Liver (tissue), 3 donors: ENCODE measurements at regions not wholly inside any gene's neighbourhood (a gene's known extent, or its start where the extent isn't known, plus 50 kb on each side); places are given as distances from the start of the nearest gene placed in this dataset.

Experiments used
- CTCF ChIP-seq: fragments of 150-350 bp; IDR thresholded peaks from 2 replicates; pipeline ENCODE4 v1.5.1; 2017; ENCODE audit warnings: improper control_type of control experiment, low read depth, low read length; ENCODE audit not compliant: missing input control
- GABPA ChIP-seq, 2 donors: IDR thresholded peaks in 1 of 2; conservative IDR thresholded peaks in 1 of 2; 2 replicates each; pipeline ENCODE4 v1.6.1; 2016; ENCODE audit warnings: antibody characterized with exemption in 2 of 2, mild to moderate bottlenecking in 1 of 2, moderate library complexity in 1 of 2
- HNF4G ChIP-seq: IDR thresholded peaks from 2 replicates; pipeline ENCODE4 v1.6.1; 2016; ENCODE audit warnings: antibody characterized with exemption
- NR2F2 ChIP-seq: IDR thresholded peaks from 2 replicates; pipeline ENCODE4 v1.6.1; 2016; ENCODE audit warnings: antibody characterized with exemption
- RAD21 ChIP-seq, 2 donors: IDR thresholded peaks; 2 replicates each; pipeline ENCODE4 v1.6.1; 2016; ENCODE audit warnings: antibody characterized with exemption in 2 of 2, mild to moderate bottlenecking in 2 of 2
- SP1 ChIP-seq: IDR thresholded peaks from 2 replicates; pipeline ENCODE4 v1.6.1; 2018; ENCODE audit warnings: antibody characterized with exemption, mild to moderate bottlenecking
- TAF1 ChIP-seq: conservative IDR thresholded peaks from 2 replicates; pipeline ENCODE4 v1.6.1; 2016; ENCODE audit warnings: antibody characterized with exemption, mild to moderate bottlenecking
- YY1 ChIP-seq: IDR thresholded peaks from 2 replicates; pipeline ENCODE4 v1.6.1; 2016; ENCODE audit warnings: antibody characterized with exemption, mild to moderate bottlenecking
- donor health status: healthy.
- donor health status: healthy.

- TF ChIP-seq CTCF (no peak), SP1 (no peak), TAF1 (no peak), RAD21 (IDR thresholded peaks at IDR 0.05) (no peak), NR2F2 (no peak), HNF4G (no peak), GABPA (IDR thresholded peaks at IDR 0.05 in 1 of 2, conservative IDR thresholded peaks at IDR 0.05 in 1 of 2) (no peak), YY1 (no peak)
Measured at GRCh38 chr17:65293584-65294180, 156.5 kb downstream of the RGS9 start.
